GM13976 (cell line): ENCODE measurements at regions not wholly inside any gene's neighbourhood (a gene's known extent, or its start where the extent isn't known, plus 50 kb on each side); places are given as distances from the start of the nearest gene placed in this dataset.

Experiments
- DNase-seq: peaks from one replicate; pipeline ENCODE4 v3.0.0; 2012; ENCODE audit warnings: low spot score
- CTCF ChIP-seq: IDR thresholded peaks from 2 replicates; pipeline ENCODE4 v1.5.1; 2012; ENCODE audit warnings: borderline replicate concordance, mild to moderate bottlenecking; ENCODE audit not compliant: insufficient read depth; ENCODE audit errors: extremely low read depth, missing control alignments, control extremely low read depth
- in situ Hi-C: fragments of 300-500 bp; cut with MboI; formaldehyde crosslinking; loops from one replicate; pipeline ENCODE4 v1.12.0; 2022; ENCODE audit warnings: low sequenced_read_pairs, mixed read lengths, inconsistent platforms; ENCODE audit not compliant: unreplicated experiment

DNA sequence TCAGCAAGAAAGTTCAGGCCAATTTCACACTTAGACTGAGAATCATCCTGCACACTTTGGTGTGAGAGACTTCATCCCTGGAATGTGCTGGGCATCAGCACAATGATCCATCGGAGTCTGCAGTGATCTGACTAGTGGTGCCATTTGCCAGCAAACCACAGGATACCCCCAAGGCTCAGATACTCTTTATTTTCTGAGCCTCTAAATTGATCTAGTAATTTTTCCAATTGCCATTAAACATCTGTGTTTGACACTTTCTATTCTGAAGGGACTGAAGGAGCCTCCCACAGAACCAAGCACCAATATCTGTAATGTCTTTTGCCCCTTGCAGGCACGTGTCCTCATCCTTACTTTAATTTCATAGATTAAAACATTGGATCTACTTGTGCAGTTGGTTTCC, 485.3 kb upstream of the SMIM21 start:
- TF ChIP-seq CTCF = no peak
- no peak for DNase-seq
- in situ Hi-C loops = no loop called here

DNA sequence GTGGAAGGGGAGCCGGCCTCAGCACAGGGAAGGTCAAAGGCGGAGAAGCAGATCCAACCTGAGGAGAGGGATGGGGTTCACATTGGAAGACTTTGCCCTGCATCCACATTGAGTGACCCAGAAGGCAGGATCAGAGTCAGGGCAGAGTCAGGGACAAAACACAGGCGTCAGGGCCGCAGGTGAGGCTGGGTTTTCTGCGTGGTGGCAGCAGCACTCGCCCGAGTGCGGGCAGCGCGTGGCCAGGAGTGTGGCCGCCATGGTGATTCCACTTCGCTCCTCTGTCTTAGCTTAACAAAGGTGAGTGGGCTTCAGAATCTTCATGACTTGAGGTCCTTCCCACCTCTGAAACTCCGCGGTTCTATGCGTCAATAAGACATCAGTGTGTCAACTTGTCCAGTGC, 476.9 kb upstream of the SMIM21 start:
- no peak for DNase-seq
- in situ Hi-C loops = no loop called here
- no peak for TF ChIP-seq CTCF

DNA sequence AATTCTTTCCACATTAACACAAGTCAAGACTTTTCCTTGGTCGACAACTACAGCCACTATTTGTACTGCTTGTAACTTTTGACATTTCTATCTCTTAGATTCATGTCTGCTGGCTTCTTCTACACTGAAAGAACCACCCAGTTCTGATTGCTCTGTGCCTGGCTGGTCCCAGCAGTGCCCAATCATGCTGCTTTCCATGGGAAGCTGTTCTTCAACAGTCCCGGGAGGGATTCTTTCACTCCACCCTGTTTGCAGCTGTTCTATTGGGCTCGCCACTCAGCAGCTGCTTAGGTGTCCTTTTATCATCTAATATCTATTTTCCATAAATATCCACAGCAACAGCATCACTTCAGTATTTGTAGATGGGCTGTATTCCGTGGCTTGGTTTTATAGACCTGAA, 471.1 kb upstream of the SMIM21 start:
- no peak for DNase-seq
- no peak for TF ChIP-seq CTCF
- in situ Hi-C loops = no loop called here

- no peak for DNase-seq
- no peak for TF ChIP-seq CTCF
- in situ Hi-C loops = no loop called here
Measured at GRCh38 chr18:75897386-75897785, 469.9 kb upstream of the SMIM21 start.

DNA sequence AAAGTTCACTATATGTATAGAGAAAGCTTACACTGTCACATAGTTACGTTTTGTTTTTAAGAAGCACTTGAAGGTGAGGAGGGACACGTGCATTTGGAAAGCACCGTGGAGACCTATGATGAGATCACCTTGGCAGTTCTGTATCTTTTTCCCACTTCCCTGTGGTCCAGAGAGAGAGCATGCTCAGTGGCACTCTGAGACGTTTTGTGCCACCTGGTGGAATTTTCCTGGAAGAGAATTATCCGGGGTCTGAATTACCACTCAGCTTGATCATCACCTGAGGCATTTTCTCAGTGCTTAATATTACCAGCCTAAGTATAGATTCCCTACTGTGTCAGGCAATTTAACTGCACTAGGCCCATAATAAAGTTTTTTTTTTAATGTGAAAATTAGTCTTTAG, 469.4 kb upstream of the SMIM21 start:
- in situ Hi-C loops = no loop called here
- no peak for DNase-seq
- no peak for TF ChIP-seq CTCF

DNA sequence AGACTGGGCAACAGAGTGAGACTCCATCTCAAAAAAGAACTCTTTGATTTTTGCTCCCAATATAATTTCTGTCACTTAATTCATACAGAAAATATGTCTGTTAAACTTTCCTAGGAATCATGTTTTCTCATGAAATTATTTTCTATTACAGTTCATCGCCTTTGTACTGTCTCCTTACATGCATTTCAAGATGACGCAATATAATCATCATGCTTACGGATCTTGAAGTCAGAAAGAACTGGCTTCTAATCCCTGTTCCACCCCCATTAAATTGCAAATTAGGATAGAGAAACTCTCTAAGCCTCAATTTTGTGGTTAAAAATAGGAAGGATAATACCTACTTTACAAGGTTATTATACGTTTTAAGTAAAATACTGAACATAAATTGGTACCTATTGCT, 467.6 kb upstream of the SMIM21 start:
- in situ Hi-C loops = no loop called here
- TF ChIP-seq CTCF = no peak
- no peak for DNase-seq

- in situ Hi-C loops = no loop called here
- no peak for TF ChIP-seq CTCF
- no peak for DNase-seq
Measured at GRCh38 chr18:75884728-75885127, 457.2 kb upstream of the SMIM21 start.
